DND-41 (cell line): ENCODE measurements at regions not wholly inside any gene's neighbourhood (a gene's known extent, or its start where the extent isn't known, plus 50 kb on each side); places are given as distances from the start of the nearest gene placed in this dataset.

ENCODE experiments used
- EZH2 ChIP-seq: IDR thresholded peaks from 3 replicates; pipeline ENCODE4 v1.6.1; 2012; ENCODE audit warnings: borderline replicate concordance, low read depth, mild to moderate bottlenecking, moderate library complexity, low read length, inconsistent platforms; ENCODE audit not compliant: severe bottlenecking
- TF ChIP-seq, protein P1 (sequence below): IDR thresholded peaks from 2 replicates; pipeline ENCODE4 v1.5.1; 2012; ENCODE audit warnings: borderline replicate concordance, low read length, moderate library complexity, mild to moderate bottlenecking; ENCODE audit not compliant: poor library complexity, severe bottlenecking; ENCODE audit errors: extremely low read depth

DNA sequence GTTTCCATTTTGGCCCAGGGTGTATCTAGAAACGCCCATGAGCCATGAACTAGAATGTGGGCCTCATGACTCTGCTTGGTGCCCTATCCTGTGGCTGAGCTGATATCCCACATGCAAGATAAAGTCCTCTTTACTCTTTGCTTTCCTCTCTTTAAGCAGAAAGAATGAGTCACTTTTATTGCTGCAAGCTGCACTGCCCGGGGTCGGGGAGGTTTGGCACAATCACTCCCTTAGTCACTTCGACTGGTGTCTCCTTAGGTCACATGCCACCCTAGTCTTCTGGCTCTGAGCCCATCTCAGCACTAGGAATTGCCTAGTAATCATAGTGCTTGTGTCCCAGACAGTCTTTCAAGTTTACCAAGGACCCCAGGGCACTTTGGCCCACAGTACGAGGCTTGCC, 75.1 kb upstream of the CXorf66 start:
- TF ChIP-seq, protein P1, sequence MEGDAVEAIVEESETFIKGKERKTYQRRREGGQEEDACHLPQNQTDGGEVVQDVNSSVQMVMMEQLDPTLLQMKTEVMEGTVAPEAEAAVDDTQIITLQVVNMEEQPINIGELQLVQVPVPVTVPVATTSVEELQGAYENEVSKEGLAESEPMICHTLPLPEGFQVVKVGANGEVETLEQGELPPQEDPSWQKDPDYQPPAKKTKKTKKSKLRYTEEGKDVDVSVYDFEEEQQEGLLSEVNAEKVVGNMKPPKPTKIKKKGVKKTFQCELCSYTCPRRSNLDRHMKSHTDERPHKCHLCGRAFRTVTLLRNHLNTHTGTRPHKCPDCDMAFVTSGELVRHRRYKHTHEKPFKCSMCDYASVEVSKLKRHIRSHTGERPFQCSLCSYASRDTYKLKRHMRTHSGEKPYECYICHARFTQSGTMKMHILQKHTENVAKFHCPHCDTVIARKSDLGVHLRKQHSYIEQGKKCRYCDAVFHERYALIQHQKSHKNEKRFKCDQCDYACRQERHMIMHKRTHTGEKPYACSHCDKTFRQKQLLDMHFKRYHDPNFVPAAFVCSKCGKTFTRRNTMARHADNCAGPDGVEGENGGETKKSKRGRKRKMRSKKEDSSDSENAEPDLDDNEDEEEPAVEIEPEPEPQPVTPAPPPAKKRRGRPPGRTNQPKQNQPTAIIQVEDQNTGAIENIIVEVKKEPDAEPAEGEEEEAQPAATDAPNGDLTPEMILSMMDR = no peak
- no peak for TF ChIP-seq EZH2
